Activated naive CD4-positive, alpha-beta T cell treated with anti-CD3 and anti-CD28 coated beads for 36 hours (primary cell): ENCODE measurements at regions not wholly inside any gene's neighbourhood (a gene's known extent, or its start where the extent isn't known, plus 50 kb on each side); places are given as distances from the start of the nearest gene placed in this dataset.
"Not testable (repeated sequence)": the region's sequence is repeated elsewhere in the genome, so short reads cannot be mapped to it uniquely, and the experiment has no call there.

Experiments used
- CTCF ChIA-PET: fragments of 350-600 bp; sonication (Branson Sonifier 250); formaldehyde crosslinking; loops from one replicate; lab custom pipeline; 2021; ENCODE audit warnings: antibody characterized with exemption; lab: Charles Lee
- DNase-seq: peaks from one replicate; pipeline ENCODE4 v3.0.0-alpha.2; 2020
- H3K27ac Mint-ChIP-seq: one replicate; pipeline ENCODE4 v1.8.0; 2021; ENCODE audit warnings: mild to moderate bottlenecking, mixed read lengths
- H3K27me3 Mint-ChIP-seq: one replicate; pipeline ENCODE4 v1.8.0; 2021; ENCODE audit warnings: low read depth, mixed read lengths
- H3K36me3 Mint-ChIP-seq: one replicate; pipeline ENCODE4 v1.8.0; 2021; ENCODE audit warnings: low read depth, mixed read lengths
- H3K4me1 Mint-ChIP-seq: one replicate; pipeline ENCODE4 v1.8.0; 2021; ENCODE audit warnings: low read depth, mixed read lengths
- H3K4me3 Mint-ChIP-seq: one replicate; pipeline ENCODE4 v1.8.0; 2021; ENCODE audit warnings: mild to moderate bottlenecking, moderate library complexity, mixed read lengths
- H3K9me3 Mint-ChIP-seq: one replicate; pipeline ENCODE4 v1.8.0; 2021; ENCODE audit warnings: mixed read lengths
- intact Hi-C: fragments of 100-400 bp; cut with micrococcal nuclease; formaldehyde crosslinking; loops from one replicate; pipeline ENCODE4 v1.15.1; 2023

DNA sequence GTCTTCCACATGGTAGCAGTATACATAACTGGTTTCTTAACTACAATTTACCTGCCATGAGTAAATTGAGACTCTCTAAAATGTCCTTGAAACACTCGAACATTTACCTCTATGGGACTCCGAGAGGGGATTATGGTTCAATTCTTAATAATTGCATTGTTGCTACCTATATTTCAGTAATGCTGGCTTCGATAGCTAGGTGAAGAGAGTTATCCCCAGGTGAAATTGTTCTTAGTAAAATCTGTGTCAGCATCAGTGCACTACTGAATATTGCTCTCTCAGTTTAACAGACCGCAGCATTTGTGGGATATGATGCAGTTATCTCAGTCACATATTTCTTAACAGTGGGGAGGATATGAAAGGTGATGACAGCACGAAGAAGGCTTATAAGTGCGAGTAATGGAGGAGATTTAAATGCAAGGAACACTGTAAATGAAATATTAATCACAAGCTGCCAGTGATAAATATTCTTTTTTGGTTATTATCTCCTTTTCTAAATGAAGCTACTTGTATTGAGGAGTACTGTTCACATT lies 801.9 kb downstream of the BRINP3 start:
- CTCF ChIA-PET = no interaction called here
- intact Hi-C loops = no loop called here
- no peaks in the 10 kb centered on the region for H3K4me1 Mint-ChIP-seq
- H3K9me3 Mint-ChIP-seq = peaks cover 1% of the 10 kb centered on the region
- H3K27ac Mint-ChIP-seq = no peak overlapping the region
- H3K27me3 Mint-ChIP-seq = no peaks in the 10 kb centered on the region
- H3K4me3 Mint-ChIP-seq = no peak overlapping the region
- no peak for DNase-seq
- no peaks in the 10 kb centered on the region for H3K36me3 Mint-ChIP-seq

DNA sequence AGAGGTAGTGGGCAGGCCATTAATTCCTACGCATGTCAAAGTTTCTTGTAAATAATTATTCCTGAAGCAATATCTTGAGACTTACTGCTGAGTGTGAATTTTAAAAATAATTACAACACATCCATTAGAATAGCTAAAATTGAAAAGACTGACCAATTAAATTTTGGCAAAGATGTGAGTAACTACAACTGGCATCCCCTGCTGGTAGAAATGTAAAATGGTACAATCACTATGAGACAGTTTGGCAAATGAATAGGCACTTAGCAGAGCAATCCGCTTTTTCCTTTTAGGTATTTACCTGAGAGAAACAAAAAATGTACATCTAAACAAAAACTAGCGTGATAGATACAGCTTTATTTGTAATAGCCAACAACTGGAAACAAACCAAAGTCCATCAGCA lies 798.9 kb downstream of the BRINP3 start:
- CTCF ChIA-PET = no interaction called here
- Mint-ChIP-seq H3K4me3 (no peak overlapping the region), H3K27ac (no peak overlapping the region), H3K36me3 (no peaks in the 10 kb centered on the region), H3K27me3 (no peaks in the 10 kb centered on the region), H3K4me1 (no peaks in the 10 kb centered on the region), H3K9me3 (peaks cover 4% of the 10 kb centered on the region)
- no peak for DNase-seq
- intact Hi-C loops = no loop called here

- DNase-seq = no peak
- Mint-ChIP-seq H3K27me3 (no peaks in the 10 kb centered on the region), H3K36me3 (no peaks in the 10 kb centered on the region), H3K4me3 (no peak overlapping the region), H3K9me3 (peaks cover 4% of the 10 kb centered on the region), H3K4me1 (no peaks in the 10 kb centered on the region), H3K27ac (no peak overlapping the region)
- CTCF ChIA-PET = no interaction called here
- intact Hi-C loops = no loop called here
These were observed 796.3 kb downstream of the BRINP3 start for GRCh38 chr1:189681252-189681919.

- Mint-ChIP-seq H3K27me3 (no peaks in the 10 kb centered on the region), H3K4me3 (no peak overlapping the region), H3K36me3 (no peaks in the 10 kb centered on the region)
These were observed 795.1 kb downstream of the BRINP3 start for GRCh38 chr1:189682591-189682990.

GRCh38 chr1:189686288-189686687 lies 791.4 kb downstream of the BRINP3 start:
- Mint-ChIP-seq H3K9me3 (peaks cover 5% of the 10 kb centered on the region), H3K36me3 (no peaks in the 10 kb centered on the region), H3K27me3 (no peaks in the 10 kb centered on the region), H3K27ac (no peak overlapping the region), H3K4me3 (no peak overlapping the region), H3K4me1 (no peaks in the 10 kb centered on the region)
- CTCF ChIA-PET = no interaction called here
- no peak for DNase-seq
- intact Hi-C loops = no loop called here

More at GRCh38 chr1:189682591-189682990, 795.1 kb downstream of the BRINP3 start:
- no peak overlapping the region for H3K27ac Mint-ChIP-seq
- H3K9me3 Mint-ChIP-seq = peaks cover 4% of the 10 kb centered on the region
- H3K4me1 Mint-ChIP-seq = no peaks in the 10 kb centered on the region
- no peak for DNase-seq
- CTCF ChIA-PET = no interaction called here
- intact Hi-C loops = no loop called here

DNA sequence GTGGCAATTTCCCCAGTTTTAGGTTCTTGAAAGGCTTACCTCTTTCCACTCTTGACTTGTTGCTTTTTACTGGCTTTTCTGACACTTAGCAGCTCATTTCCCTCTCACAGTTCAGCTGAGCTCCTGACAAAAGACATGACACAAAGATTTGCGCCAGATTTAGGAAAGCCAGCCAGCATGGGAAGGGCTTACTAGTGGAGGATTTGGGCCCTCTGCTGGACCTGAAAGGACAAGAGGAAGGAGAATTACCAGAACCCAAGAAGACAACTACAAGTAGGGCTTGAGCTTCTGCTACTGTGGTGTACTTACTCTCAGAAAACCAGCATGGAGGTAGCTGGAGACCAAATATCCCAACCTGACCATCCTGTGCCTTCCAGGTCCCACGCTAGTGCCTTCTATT lies 784.5 kb downstream of the BRINP3 start:
- no peak for DNase-seq
- Mint-ChIP-seq H3K27ac (no peak overlapping the region), H3K36me3 (no peaks in the 10 kb centered on the region), H3K4me3 (no peak overlapping the region), H3K4me1 (no peaks in the 10 kb centered on the region), H3K27me3 (no peaks in the 10 kb centered on the region), H3K9me3 (peaks cover 14% of the 10 kb centered on the region)
- intact Hi-C loops = no loop called here
- CTCF ChIA-PET = no interaction called here

- no peaks in the 10 kb centered on the region for H3K36me3 Mint-ChIP-seq
- peaks cover 11% of the 10 kb centered on the region for H3K9me3 Mint-ChIP-seq
- no peak overlapping the region for H3K27ac Mint-ChIP-seq
- DNase-seq = no peak
- H3K4me1 Mint-ChIP-seq = no peaks in the 10 kb centered on the region
- CTCF ChIA-PET = no interaction called here
- H3K27me3 Mint-ChIP-seq = no peaks in the 10 kb centered on the region
- intact Hi-C loops = no loop called here
- H3K4me3 Mint-ChIP-seq = no peak overlapping the region
These were observed 781.4 kb downstream of the BRINP3 start for GRCh38 chr1:189696297-189696696.

DNA sequence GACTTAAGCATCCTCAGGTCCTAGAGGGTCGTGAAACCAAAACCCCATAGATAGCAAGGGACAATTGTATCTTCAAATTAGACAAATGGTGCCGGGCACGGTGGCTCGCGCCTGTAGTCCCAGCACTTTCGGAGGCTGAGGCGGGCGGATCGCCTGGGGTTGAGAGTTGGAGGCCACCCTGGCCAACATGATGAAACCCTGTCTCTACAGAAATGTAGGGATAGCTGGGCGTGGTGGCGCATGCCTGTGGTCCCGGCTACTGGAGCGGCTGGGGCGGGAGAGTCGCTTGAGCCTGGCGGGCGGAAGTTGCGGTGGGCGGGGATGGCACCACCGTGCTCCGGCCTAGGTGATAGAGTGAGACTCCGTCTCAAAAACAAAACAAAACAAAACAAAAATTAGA lies 780.6 kb downstream of the BRINP3 start:
- H3K4me3 Mint-ChIP-seq = no peak overlapping the region
- no peaks in the 10 kb centered on the region for H3K27me3 Mint-ChIP-seq
- intact Hi-C loops = no loop called here
- no peak for DNase-seq
- H3K27ac Mint-ChIP-seq = no peak overlapping the region
- no peaks in the 10 kb centered on the region for H3K4me1 Mint-ChIP-seq
- peaks cover 14% of the 10 kb centered on the region for H3K9me3 Mint-ChIP-seq
- no peaks in the 10 kb centered on the region for H3K36me3 Mint-ChIP-seq
- CTCF ChIA-PET = no interaction called here

DNA sequence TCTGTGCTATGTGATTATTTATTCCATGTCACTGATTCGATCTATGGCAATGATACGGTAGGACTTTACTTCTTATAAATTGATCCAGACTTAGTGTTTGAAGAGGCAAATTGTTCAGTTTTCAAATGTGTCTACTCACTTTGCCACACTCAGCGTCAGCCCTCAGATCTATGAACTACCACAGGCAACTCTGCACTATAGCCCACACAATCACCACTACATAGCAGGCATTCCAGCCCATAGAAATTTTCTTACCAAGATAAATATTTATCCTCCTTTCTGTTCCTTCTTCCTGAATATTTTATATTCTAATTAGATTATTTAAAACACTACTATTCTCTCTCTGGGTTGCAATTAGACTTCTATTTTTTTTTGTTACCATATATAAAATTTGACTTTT lies 776.1 kb downstream of the BRINP3 start:
- Mint-ChIP-seq H3K4me3 (no peak overlapping the region), H3K27ac (no peak overlapping the region), H3K4me1 (no peaks in the 10 kb centered on the region), H3K36me3 (no peaks in the 10 kb centered on the region), H3K9me3 (peaks cover 4% of the 10 kb centered on the region), H3K27me3 (no peaks in the 10 kb centered on the region)
- CTCF ChIA-PET = no interaction called here
- intact Hi-C loops = no loop called here
- DNase-seq = no peak

- Mint-ChIP-seq H3K4me3 (no peak overlapping the region), H3K9me3 (peaks cover 5% of the 10 kb centered on the region), H3K4me1 (no peaks in the 10 kb centered on the region), H3K27ac (no peak overlapping the region), H3K27me3 (no peaks in the 10 kb centered on the region), H3K36me3 (no peaks in the 10 kb centered on the region)
- intact Hi-C loops = no loop called here
- CTCF ChIA-PET = no interaction called here
- DNase-seq = no peak
These were observed 771.1 kb downstream of the BRINP3 start for GRCh38 chr1:189706594-189706993.

DNA sequence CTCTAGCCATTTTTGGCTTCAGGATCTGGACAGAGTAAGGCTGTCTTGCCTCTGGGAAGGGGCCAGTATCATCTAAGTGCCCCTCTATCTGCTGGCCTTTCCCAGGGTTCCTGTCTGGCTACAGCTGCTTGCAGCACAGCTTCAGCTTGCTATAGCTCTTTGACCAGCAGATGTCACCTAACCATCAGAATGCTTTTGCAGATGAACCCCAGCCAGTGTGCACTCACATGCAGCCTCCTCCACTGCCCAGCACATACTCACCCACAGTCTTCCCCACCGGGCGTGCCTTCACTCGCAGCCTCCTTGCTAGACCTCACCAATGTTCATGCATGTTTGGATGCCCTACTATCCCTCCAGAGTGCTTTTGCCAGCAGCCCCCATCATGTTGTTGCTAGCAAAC lies 769.0 kb downstream of the BRINP3 start:
- H3K27me3 Mint-ChIP-seq = no peaks in the 10 kb centered on the region
- H3K4me3 Mint-ChIP-seq = no peak overlapping the region
- H3K4me1 Mint-ChIP-seq = no peaks in the 10 kb centered on the region
- no peak for DNase-seq
- CTCF ChIA-PET = no interaction called here
- H3K27ac Mint-ChIP-seq = no peak overlapping the region
- H3K9me3 Mint-ChIP-seq = peaks cover 7% of the 10 kb centered on the region
- no peaks in the 10 kb centered on the region for H3K36me3 Mint-ChIP-seq
- intact Hi-C loops = no loop called here

GRCh38 chr1:189718147-189718795 lies 759.4 kb downstream of the BRINP3 start:
- intact Hi-C loops, CTCF ChIA-PET, H3K36me3 Mint-ChIP-seq, H3K4me3 Mint-ChIP-seq, H3K27ac Mint-ChIP-seq, H3K4me1 Mint-ChIP-seq, H3K27me3 Mint-ChIP-seq, DNase-seq, H3K9me3 Mint-ChIP-seq: not testable (repeated sequence)

DNA sequence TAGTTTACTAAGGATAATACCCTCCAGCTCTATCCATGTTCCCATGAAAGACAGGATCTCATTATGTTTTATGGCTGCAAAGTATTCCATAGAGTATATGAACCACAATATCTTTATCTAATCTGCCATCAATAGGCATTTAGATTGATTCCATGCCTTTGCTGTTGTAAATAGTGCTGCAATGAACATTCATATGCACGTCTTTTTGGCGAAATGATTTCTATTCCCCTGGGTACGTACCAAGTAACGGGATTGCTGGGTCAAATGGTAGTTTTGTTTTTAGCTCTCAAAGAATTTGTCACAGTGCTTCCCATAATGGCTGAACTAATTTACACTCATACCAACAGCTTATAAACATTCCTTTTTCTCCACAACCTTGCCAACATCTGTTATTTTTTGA lies 750.9 kb downstream of the BRINP3 start:
- Mint-ChIP-seq H3K9me3 (peaks cover 6% of the 10 kb centered on the region), H3K36me3 (no peaks in the 10 kb centered on the region), H3K4me3 (no peak overlapping the region), H3K4me1 (no peaks in the 10 kb centered on the region), H3K27me3 (no peaks in the 10 kb centered on the region), H3K27ac (no peak overlapping the region)
- intact Hi-C loops = no loop called here
- CTCF ChIA-PET = no interaction called here
- no peak for DNase-seq
